Fibroblast of the aortic adventitia (primary cell): ENCODE measurements at regions not wholly inside any gene's neighbourhood (a gene's known extent, or its start where the extent isn't known, plus 50 kb on each side); places are given as distances from the start of the nearest gene placed in this dataset.
"Not testable (repeated sequence)": the region's sequence is repeated elsewhere in the genome, so short reads cannot be mapped to it uniquely, and the experiment has no call there.

Experiments
- DNase-seq: peaks from one replicate; pipeline ENCODE4 v3.0.0-alpha.2; 2010; ENCODE audit warnings: low read depth
- H3K4me3 ChIP-seq: 2 replicates; pipeline ENCODE4 v1.5.1; 2011; ENCODE audit warnings: low read depth, mild to moderate bottlenecking, control low read depth, low read length, moderate library complexity
- CTCF ChIP-seq: IDR thresholded peaks from 2 replicates; pipeline ENCODE4 v1.5.1; 2011; ENCODE audit warnings: mild to moderate bottlenecking, low read length, control low read depth, inconsistent platforms; ENCODE audit not compliant: insufficient read depth

GRCh38 chrX:830532-830931, 199.9 kb downstream of the SHOX start:
- no peak overlapping the region for H3K4me3 ChIP-seq
- DNase-seq, result no peak
- no peak for TF ChIP-seq CTCF

DNA sequence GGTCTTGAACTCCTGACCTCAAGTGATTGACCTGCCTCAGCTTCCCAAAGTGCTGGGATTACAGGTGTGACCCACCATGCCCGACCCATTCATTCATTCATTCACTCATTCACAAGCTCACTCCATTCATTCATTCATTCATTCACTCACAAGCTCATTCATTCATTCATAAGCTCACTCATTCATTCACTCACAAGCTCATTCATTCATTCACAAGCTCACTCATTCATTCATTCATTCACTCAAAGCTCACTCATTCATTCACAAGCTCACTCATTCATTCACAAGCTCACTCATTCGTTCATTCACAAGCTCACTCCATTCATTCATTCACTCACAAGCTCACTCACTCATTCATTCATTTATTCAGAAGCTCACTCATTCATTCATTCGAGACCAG, 198.6 kb downstream of the SHOX start:
- no peak for DNase-seq

GRCh38 chrX:828411-828959, 197.9 kb downstream of the SHOX start:
- peak; percentile 1 for DNase-seq
- TF ChIP-seq CTCF, result no peak
- H3K4me3 ChIP-seq, result no peak overlapping the region

More for the DNA sequence above, 198.6 kb downstream of the SHOX start:
- no peak overlapping the region for H3K4me3 ChIP-seq
- TF ChIP-seq CTCF, result no peak

- TF ChIP-seq CTCF, result no peak
- no peak overlapping the region for H3K4me3 ChIP-seq
- DNase-seq, result peak; percentile 1
Measured at GRCh38 chrX:826448-826847, 195.9 kb downstream of the SHOX start.

DNA sequence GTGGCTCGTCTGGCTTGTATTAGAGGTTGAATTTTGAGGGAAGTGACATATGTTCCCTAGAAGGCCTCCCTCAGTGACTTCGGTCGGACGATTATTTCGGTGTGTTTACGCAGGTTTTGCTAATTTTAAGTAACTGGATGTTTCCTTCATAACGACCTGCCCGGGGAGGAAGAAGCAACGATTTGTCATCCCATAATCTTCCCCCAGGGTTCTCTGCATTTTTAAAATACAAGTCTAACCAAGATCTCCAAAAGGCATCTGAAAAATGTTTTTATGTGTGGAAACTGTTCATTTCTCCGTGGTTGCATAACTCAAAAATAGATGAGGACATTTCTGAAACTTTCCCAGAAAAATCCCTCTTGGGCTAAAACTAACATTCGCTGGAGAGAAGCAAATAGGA, 195.4 kb downstream of the SHOX start:
- no peak overlapping the region for H3K4me3 ChIP-seq
- DNase-seq, result peak; percentile 15
- TF ChIP-seq CTCF, result no peak

DNA sequence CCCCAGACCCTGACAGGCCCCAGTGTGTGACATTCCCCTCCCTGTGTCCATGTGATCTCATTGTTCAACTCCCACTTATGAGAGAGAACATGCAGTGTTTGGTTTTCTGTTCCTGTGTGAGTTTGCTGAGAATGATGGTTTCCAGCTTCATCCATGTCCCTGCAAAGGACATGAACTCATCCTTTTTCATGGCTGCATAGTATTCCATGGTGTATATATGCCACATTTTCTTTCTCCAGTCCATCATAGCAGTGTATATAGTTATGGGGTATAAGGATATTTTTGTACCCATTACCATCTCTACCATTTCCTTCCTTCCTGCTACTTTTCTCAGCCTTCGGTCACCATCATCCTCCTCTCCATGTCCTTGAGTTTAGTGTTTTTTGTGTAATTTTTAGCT, 192.5 kb downstream of the SHOX start:
- not testable (repeated sequence) for H3K4me3 ChIP-seq, DNase-seq

- TF ChIP-seq CTCF, result no peak
- DNase-seq, result no peak
- no peak overlapping the region for H3K4me3 ChIP-seq
Measured at GRCh38 chrX:821327-822107, 190.9 kb downstream of the SHOX start.
